ENCODE measurements at regions not wholly inside any gene's neighbourhood (a gene's known extent, or its start where the extent isn't known, plus 50 kb on each side); places are given as distances from the start of the nearest gene placed in this dataset.

DNA sequence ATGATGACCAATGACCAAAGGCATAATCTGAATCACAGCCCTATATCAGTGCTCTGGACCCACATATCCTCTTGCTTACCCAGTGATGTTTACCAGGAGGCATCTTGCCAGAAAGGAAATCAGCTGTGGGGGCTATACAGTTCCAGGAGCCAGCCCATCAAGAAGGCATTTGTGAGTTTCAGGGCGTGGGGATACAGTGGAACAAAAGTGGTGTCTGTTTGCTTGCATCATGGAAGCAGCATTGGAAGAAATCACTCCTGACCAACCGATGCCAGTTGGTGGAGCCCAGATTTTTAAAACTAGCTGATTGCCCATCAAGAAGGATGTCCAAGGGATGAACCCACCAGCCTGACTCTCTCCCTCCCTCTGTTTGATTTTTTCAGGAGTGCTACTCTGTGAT, 106.5 kb upstream of the EGFLAM start:
- Histone ChIP-seq H3K4me2 (ENCODE audit: low read depth, low read length) (no peak overlapping the region), H3K79me1 (ENCODE audit: low read depth in 1 of 2, low read length in 2 of 2) (no peaks in the 10 kb centered on the region), H3K9ac (ENCODE audit: low read depth, low read length) (no peak overlapping the region), H3K27ac (ENCODE audit: insufficient read depth, low read length) (no peak overlapping the region), H3K14ac (replicated peaks; ENCODE audit: low read depth, low read length) (no peak overlapping the region), H3K4me3 (ENCODE audit: insufficient read depth, low read depth, low read length) (no peak overlapping the region), H4K20me1 (ENCODE audit: insufficient read depth, low read length) (no peaks in the 10 kb centered on the region), H2AFZ (replicated peaks; ENCODE audit: low read length, poor library complexity) (no peak overlapping the region), H2BK15ac (ENCODE audit: low read depth, low read length) (no peak overlapping the region), H3K4me1 (ENCODE audit: control insufficient read depth, insufficient read depth, low read length) (no peaks in the 10 kb centered on the region), H3K56ac (ENCODE audit: extremely low read depth, insufficient read depth, low read length) (no peak overlapping the region), H4K5ac (ENCODE audit: low read depth, low read length) (no peak overlapping the region), H3K9me3 (ENCODE audit: control insufficient read depth, insufficient read depth, low read length) (no peaks in the 10 kb centered on the region), H2AK5ac (ENCODE audit: low read depth, low read length) (no peak overlapping the region), H3K23ac (ENCODE audit: low read depth, low read length) (no peak overlapping the region), H3K9me1 (ENCODE audit: insufficient read depth, low read length) (no peaks in the 10 kb centered on the region), H2AK9ac (replicated peaks; ENCODE audit: low read depth, low read length, poor library complexity) (no peak overlapping the region), H4K8ac (ENCODE audit: low read depth in 2 of 2, low read length in 2 of 2) (no peak overlapping the region), H2BK5ac (ENCODE audit: low read depth, low read length, poor library complexity, severe bottlenecking) (no peak overlapping the region), H3K4ac (ENCODE audit: low read depth, low read length) (no peak overlapping the region), H2BK120ac (ENCODE audit: low read depth, low read length) (no peak overlapping the region), H4K91ac (ENCODE audit: insufficient read depth, low read depth, low read length) (no peak overlapping the region), H3K36me3 (ENCODE audit: control insufficient read depth, insufficient read depth, low read length) (no peaks in the 10 kb centered on the region), H3K27me3 (ENCODE audit: control insufficient read depth, insufficient read depth, low read length) (no peaks in the 10 kb centered on the region; the same call in 1 of the 2 replicates), H3K18ac (ENCODE audit: low read depth, low read length) (no peak overlapping the region), H2BK20ac (ENCODE audit: low read depth, low read length) (no peak overlapping the region)
- intact Hi-C loops (cut with micrococcal nuclease) (no loop called here), in situ Hi-C loops (cut with MboI; ENCODE audit: low sequenced_read_pairs) (no loop called here), dilution Hi-C loops (cut with HindIII; ENCODE audit: low sequenced_read_pairs, unreplicated experiment) (no loop called here)
- no TSS peak for BruUV-seq (replicated peaks)
- ChIA-PET POLR2A (ENCODE audit: unreplicated experiment) (no interaction called here), CTCF (no interaction called here)
- no CpG with 5 or more reads among the region's 2 CpGs for WGBS, 2 experiments (ENCODE audit: extremely low coverage in 2 of 2, insufficient read length in 1 of 2)
- no peak for TF ChIP-seq POLR2A (IDR thresholded peaks at IDR 0.05; ENCODE audit: low read depth, low read length)
- TF ChIP-seq FOS (IDR thresholded peaks at IDR 0.05; ENCODE audit: low read depth, low read length): no peak
- TF ChIP-seq, protein P1, sequence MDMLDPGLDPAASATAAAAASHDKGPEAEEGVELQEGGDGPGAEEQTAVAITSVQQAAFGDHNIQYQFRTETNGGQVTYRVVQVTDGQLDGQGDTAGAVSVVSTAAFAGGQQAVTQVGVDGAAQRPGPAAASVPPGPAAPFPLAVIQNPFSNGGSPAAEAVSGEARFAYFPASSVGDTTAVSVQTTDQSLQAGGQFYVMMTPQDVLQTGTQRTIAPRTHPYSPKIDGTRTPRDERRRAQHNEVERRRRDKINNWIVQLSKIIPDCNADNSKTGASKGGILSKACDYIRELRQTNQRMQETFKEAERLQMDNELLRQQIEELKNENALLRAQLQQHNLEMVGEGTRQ (IDR thresholded peaks at IDR 0.05; ENCODE audit: low read depth, low read length): no peak
- no peak for TF ChIP-seq CEBPB (IDR thresholded peaks at IDR 0.05; ENCODE audit: low read depth, low read length)
- TF ChIP-seq RAD21 (IDR thresholded peaks at IDR 0.05; ENCODE audit: low read length): no peak
- no peak for TF ChIP-seq MAFK (IDR thresholded peaks at IDR 0.05; ENCODE audit: low read depth, low read length)
- TF ChIP-seq MAZ (IDR thresholded peaks at IDR 0.05; ENCODE audit: borderline replicate concordance, low read depth, low read length): no peak
- TF ChIP-seq NFE2L2 (IDR thresholded peaks at IDR 0.05; ENCODE audit: low read depth, low read length): no peak
- no peak for TF ChIP-seq SMC3 (IDR thresholded peaks at IDR 0.05; ENCODE audit: low read depth, low read length)
- no peak for TF ChIP-seq CHD1 (IDR thresholded peaks at IDR 0.05; ENCODE audit: low read depth, low read length)
- TF ChIP-seq, protein P2, sequence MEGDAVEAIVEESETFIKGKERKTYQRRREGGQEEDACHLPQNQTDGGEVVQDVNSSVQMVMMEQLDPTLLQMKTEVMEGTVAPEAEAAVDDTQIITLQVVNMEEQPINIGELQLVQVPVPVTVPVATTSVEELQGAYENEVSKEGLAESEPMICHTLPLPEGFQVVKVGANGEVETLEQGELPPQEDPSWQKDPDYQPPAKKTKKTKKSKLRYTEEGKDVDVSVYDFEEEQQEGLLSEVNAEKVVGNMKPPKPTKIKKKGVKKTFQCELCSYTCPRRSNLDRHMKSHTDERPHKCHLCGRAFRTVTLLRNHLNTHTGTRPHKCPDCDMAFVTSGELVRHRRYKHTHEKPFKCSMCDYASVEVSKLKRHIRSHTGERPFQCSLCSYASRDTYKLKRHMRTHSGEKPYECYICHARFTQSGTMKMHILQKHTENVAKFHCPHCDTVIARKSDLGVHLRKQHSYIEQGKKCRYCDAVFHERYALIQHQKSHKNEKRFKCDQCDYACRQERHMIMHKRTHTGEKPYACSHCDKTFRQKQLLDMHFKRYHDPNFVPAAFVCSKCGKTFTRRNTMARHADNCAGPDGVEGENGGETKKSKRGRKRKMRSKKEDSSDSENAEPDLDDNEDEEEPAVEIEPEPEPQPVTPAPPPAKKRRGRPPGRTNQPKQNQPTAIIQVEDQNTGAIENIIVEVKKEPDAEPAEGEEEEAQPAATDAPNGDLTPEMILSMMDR (conservative IDR thresholded peaks at IDR 0.05; ENCODE audit: low read depth, low read length): no peak
- TF ChIP-seq RFX5 (IDR thresholded peaks at IDR 0.05; ENCODE audit: low read depth, low read length): no peak
- TF ChIP-seq, protein P3, sequence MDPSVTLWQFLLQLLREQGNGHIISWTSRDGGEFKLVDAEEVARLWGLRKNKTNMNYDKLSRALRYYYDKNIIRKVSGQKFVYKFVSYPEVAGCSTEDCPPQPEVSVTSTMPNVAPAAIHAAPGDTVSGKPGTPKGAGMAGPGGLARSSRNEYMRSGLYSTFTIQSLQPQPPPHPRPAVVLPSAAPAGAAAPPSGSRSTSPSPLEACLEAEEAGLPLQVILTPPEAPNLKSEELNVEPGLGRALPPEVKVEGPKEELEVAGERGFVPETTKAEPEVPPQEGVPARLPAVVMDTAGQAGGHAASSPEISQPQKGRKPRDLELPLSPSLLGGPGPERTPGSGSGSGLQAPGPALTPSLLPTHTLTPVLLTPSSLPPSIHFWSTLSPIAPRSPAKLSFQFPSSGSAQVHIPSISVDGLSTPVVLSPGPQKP (IDR thresholded peaks at IDR 0.05; ENCODE audit: borderline replicate concordance, low read depth, low read length): no peak
- TF ChIP-seq MXI1 (IDR thresholded peaks at IDR 0.05; ENCODE audit: borderline replicate concordance, low read depth, low read length): no peak
- no peak for TF ChIP-seq BHLHE40 (IDR thresholded peaks at IDR 0.05; ENCODE audit: low read depth, low read length)
- TF ChIP-seq RCOR1 (IDR thresholded peaks at IDR 0.05; ENCODE audit: insufficient replicate concordance, low read length): no peak
- DNase-seq: no peak
- no peak for ATAC-seq (ENCODE audit: low read depth)
